OCI-LY1 (cell line): ENCODE measurements at regions not wholly inside any gene's neighbourhood (a gene's known extent, or its start where the extent isn't known, plus 50 kb on each side); places are given as distances from the start of the nearest gene placed in this dataset.

ENCODE experiments used
- CTCF ChIP-seq: fragments of 200-600 bp; sonication (generic), shearing (Covaris generic); IDR thresholded peaks from 2 replicates; pipeline ENCODE4 v1.5.1; 2017; ENCODE audit warnings: mild to moderate bottlenecking, antibody characterized with exemption, low read length, moderate library complexity, mixed read lengths
- EZH2 ChIP-seq: fragments of 200-600 bp; sonication (generic), shearing (Covaris generic); IDR thresholded peaks from 2 replicates; pipeline ENCODE4 v1.8.0; 2017; ENCODE audit warnings: borderline replicate concordance, mixed run types, mild to moderate bottlenecking, antibody characterized with exemption, low read length, moderate library complexity, mixed read lengths

- TF ChIP-seq CTCF (no peak), EZH2 (no peak)
Observed at GRCh38 chr13:53494406-53494805, 465.8 kb downstream of the OLFM4 start.
